ENCODE measurements at regions not wholly inside any gene's neighbourhood (a gene's known extent, or its start where the extent isn't known, plus 50 kb on each side); places are given as distances from the start of the nearest gene placed in this dataset.

DNA sequence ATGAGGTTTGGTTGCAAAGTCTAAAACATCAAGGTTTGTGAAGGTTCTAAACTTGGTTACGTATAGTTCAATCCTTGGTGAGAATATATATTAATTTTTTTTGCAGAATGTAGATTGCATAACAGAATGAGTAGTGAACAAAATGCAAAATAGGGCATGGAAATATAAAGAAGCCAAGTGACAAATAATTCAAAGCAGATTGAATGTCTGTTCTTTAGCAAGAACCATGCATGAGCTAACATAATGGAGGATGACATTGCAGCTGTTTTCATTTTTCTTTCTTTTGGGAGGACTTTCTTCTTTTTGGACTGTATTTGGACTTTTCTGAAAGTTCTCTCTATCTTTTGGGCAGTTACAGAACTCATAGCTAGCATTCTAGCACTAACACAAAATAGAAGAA is 194.8 kb upstream of the MRPS30 start:
- TF ChIP-seq, protein P1, sequence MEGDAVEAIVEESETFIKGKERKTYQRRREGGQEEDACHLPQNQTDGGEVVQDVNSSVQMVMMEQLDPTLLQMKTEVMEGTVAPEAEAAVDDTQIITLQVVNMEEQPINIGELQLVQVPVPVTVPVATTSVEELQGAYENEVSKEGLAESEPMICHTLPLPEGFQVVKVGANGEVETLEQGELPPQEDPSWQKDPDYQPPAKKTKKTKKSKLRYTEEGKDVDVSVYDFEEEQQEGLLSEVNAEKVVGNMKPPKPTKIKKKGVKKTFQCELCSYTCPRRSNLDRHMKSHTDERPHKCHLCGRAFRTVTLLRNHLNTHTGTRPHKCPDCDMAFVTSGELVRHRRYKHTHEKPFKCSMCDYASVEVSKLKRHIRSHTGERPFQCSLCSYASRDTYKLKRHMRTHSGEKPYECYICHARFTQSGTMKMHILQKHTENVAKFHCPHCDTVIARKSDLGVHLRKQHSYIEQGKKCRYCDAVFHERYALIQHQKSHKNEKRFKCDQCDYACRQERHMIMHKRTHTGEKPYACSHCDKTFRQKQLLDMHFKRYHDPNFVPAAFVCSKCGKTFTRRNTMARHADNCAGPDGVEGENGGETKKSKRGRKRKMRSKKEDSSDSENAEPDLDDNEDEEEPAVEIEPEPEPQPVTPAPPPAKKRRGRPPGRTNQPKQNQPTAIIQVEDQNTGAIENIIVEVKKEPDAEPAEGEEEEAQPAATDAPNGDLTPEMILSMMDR (IDR thresholded peaks at IDR 0.05; ENCODE audit: borderline replicate concordance, extremely low read depth, low read length, poor library complexity, severe bottlenecking): no peak
- TF ChIP-seq EZH2 (IDR thresholded peaks at IDR 0.05; ENCODE audit: borderline replicate concordance, low read depth, low read length, severe bottlenecking): no peak
